HG02852 (cell line): ENCODE measurements at regions not wholly inside any gene's neighbourhood (a gene's known extent, or its start where the extent isn't known, plus 50 kb on each side); places are given as distances from the start of the nearest gene placed in this dataset.
"Not testable (repeated sequence)": the region's sequence is repeated elsewhere in the genome, so short reads cannot be mapped to it uniquely, and the experiment has no call there.

Source experiments
- ATAC-seq: cut with Tn5 transposase; IDR thresholded peaks from one replicate; pipeline ENCODE4 v1.9.1; 2021; ENCODE audit warnings: mild to moderate bottlenecking, moderate library complexity; ENCODE audit not compliant: unreplicated experiment

GRCh38 chr10:53664282-53665019, 891.9 kb upstream of the MBL2 start:
- ATAC-seq = no peak

- no peak for ATAC-seq
Observed at GRCh38 chr10:53650794-53651193, 878.2 kb upstream of the MBL2 start.

- not testable (repeated sequence) for ATAC-seq
Observed at GRCh38 chr10:53647221-53647620, 874.6 kb upstream of the MBL2 start.

- ATAC-seq = no peak
Observed at GRCh38 chr10:53646525-53646924, 873.9 kb upstream of the MBL2 start.

GRCh38 chr10:53645951-53646350, 873.4 kb upstream of the MBL2 start:
- no peak for ATAC-seq

GRCh38 chr10:53638006-53638405, 865.4 kb upstream of the MBL2 start:
- no peak for ATAC-seq

- no peak for ATAC-seq
Observed at GRCh38 chr10:53624722-53625121, 852.1 kb upstream of the MBL2 start.

- ATAC-seq = no peak
Observed at GRCh38 chr10:53622201-53622600, 849.6 kb upstream of the MBL2 start.

GRCh38 chr10:53619671-53620070, 847.1 kb upstream of the MBL2 start:
- ATAC-seq = no peak

- ATAC-seq = no peak
Observed at GRCh38 chr10:53607691-53608090, 835.1 kb upstream of the MBL2 start.

GRCh38 chr10:53606981-53607380, 834.4 kb upstream of the MBL2 start:
- no peak for ATAC-seq

GRCh38 chr10:53601260-53601875, 828.8 kb upstream of the MBL2 start:
- peak; percentile 82 for ATAC-seq

- no peak for ATAC-seq
Observed at GRCh38 chr10:53598914-53599313, 826.3 kb upstream of the MBL2 start.

GRCh38 chr10:53597835-53598251, 825.3 kb upstream of the MBL2 start:
- ATAC-seq = no peak

- no peak for ATAC-seq
Observed at GRCh38 chr10:53580465-53580864, 807.9 kb upstream of the MBL2 start.

- ATAC-seq = no peak
Observed at GRCh38 chr10:53579773-53580172, 807.2 kb upstream of the MBL2 start.

- no peak for ATAC-seq
Observed at GRCh38 chr10:53574024-53574423, 801.4 kb upstream of the MBL2 start.

GRCh38 chr10:53573498-53573897, 800.9 kb upstream of the MBL2 start:
- ATAC-seq = no peak

- no peak for ATAC-seq
Observed at GRCh38 chr10:53572799-53573198, 800.2 kb upstream of the MBL2 start.

GRCh38 chr10:53570221-53570620, 797.6 kb upstream of the MBL2 start:
- no peak for ATAC-seq

- no peak for ATAC-seq
Observed at GRCh38 chr10:53569455-53569854, 796.9 kb upstream of the MBL2 start.

- ATAC-seq = no peak
Observed at GRCh38 chr10:53548664-53549063, 776.1 kb upstream of the MBL2 start.

GRCh38 chr10:53547364-53547763, 774.8 kb upstream of the MBL2 start:
- no peak for ATAC-seq
